HCT116 (cell line): ENCODE measurements at regions not wholly inside any gene's neighbourhood (a gene's known extent, or its start where the extent isn't known, plus 50 kb on each side); places are given as distances from the start of the nearest gene placed in this dataset.

Source experiments
- ATAC-seq: fragments of 200-7000 bp; cut with Tn5 transposase; 2 replicates; pipeline ENCODE4 v1.9.1; 2020; ENCODE audit warnings: mild to moderate bottlenecking, moderate library complexity
- BruUV-seq: library from RNA; stranded (reverse); fragments of 400-500 nt; replicated peaks from 2 replicates; lab custom pipeline; 2021; lab: Mats Ljungman, UMichigan
- CTCF ChIA-PET: fragments of 300-600 bp; sonication (Branson Sonifier 250); formaldehyde crosslinking; loops from one replicate; lab custom pipeline; 2021; ENCODE audit warnings: antibody characterized with exemption; lab: Charles Lee
- POLR2A ChIA-PET: fragments of 300-600, 350-600 bp; sonication (Branson Sonifier 250); formaldehyde crosslinking; loops from one replicate; lab custom pipeline; 2021; ENCODE audit warnings: antibody characterized with exemption; lab: Charles Lee
- RAD21 ChIA-PET, 2 experiments: fragments of 300-600 bp; sonication (Branson Sonifier 250); formaldehyde crosslinking; loops; one replicate each; lab custom pipeline; 2023; ENCODE audit warnings: low total read pairs in 2 of 2; ENCODE audit not compliant: uncharacterized antibody in 2 of 2, unreplicated experiment in 2 of 2, low non-redundant PET in 1 of 2; lab: Charles Lee
- DNase-seq: peaks from one replicate; pipeline ENCODE4 v3.0.0-alpha.2; 2010; ENCODE audit warnings: low read depth, low spot score
- H2AFZ ChIP-seq: fragments of 200-600 bp; shearing (Covaris generic), sonication (generic); 2 replicates; pipeline ENCODE4 v1.6.1; 2017; ENCODE audit warnings: low read depth, mixed run types, mixed read lengths, antibody characterized with exemption, low read length; ENCODE audit not compliant: poor library complexity, severe bottlenecking
- H3K27ac ChIP-seq: 2 replicates; pipeline ENCODE4 v1.5.1; 2012; ENCODE audit warnings: low read depth, low read length
- H3K27me3 ChIP-seq: fragments of 200-600 bp; sonication (generic); 2 replicates; pipeline ENCODE4 v1.6.1; 2016; ENCODE audit warnings: mixed run types, low read length, mixed read lengths; ENCODE audit not compliant: insufficient read depth
- H3K36me3 ChIP-seq, 2 experiments: fragments of 200-500 bp in 1 of 2; fragments of 200-600 bp in 1 of 2; sonication (Bioruptor generic) in 1 of 2; sonication (generic) in 1 of 2; 2 replicates each; pipeline versions ENCODE4 v1.5.1 to v1.6.1; 2014 to 2016; ENCODE audit warnings: low read length in 2 of 2, inconsistent platforms in 1 of 2, mixed read lengths in 1 of 2, mixed run types in 1 of 2; ENCODE audit not compliant: insufficient read depth in 2 of 2, control insufficient read depth in 1 of 2
- H3K4me1 ChIP-seq, 2 experiments: fragments of 200-600 bp in 1 of 2; sonication (generic) in 1 of 2; 2 replicates each; pipeline versions ENCODE4 v1.5.1 to v1.6.1; 2012 to 2017; ENCODE audit warnings: low read length in 2 of 2, inconsistent platforms in 1 of 2, mild to moderate bottlenecking in 1 of 2, mixed read lengths in 1 of 2, mixed run types in 1 of 2, moderate library complexity in 1 of 2; ENCODE audit not compliant: insufficient read depth in 2 of 2, control insufficient read depth in 1 of 2
- H3K4me2 ChIP-seq: fragments of 200-600 bp; sonication (generic); 2 replicates; pipeline ENCODE4 v1.6.1; 2017; ENCODE audit warnings: mixed run types, low read length, mixed read lengths
- H3K4me3 ChIP-seq, 2 experiments: fragments of 200-600 bp in 1 of 2; sonication (generic) in 1 of 2; replicated peaks in 1 of 2; 2 replicates each; pipeline ENCODE4 v1.5.1; 2011 to 2016; ENCODE audit warnings: low read length in 2 of 2, control low read depth in 1 of 2, low read depth in 1 of 2, mild to moderate bottlenecking in 1 of 2, mixed read lengths in 1 of 2, mixed run types in 1 of 2
- H3K79me2 ChIP-seq: fragments of 200-600 bp; sonication (generic); 2 replicates; pipeline ENCODE4 v1.6.1; 2017; ENCODE audit warnings: mild to moderate bottlenecking, mixed run types, low read length, moderate library complexity, mixed read lengths; ENCODE audit not compliant: insufficient read depth
- H3K9ac ChIP-seq: fragments of 200-600 bp; sonication (generic); 2 replicates; pipeline ENCODE4 v1.6.1; 2016; ENCODE audit warnings: low read length, mixed read lengths
- H3K9me2 ChIP-seq: fragments of 200-600 bp; sonication (generic), shearing (Covaris generic); 2 replicates; pipeline ENCODE4 v1.6.1; 2017; ENCODE audit warnings: mixed run types, mild to moderate bottlenecking, moderate library complexity; ENCODE audit not compliant: insufficient read depth
- H3K9me3 ChIP-seq, 2 experiments: fragments of 200-500 bp in 1 of 2; fragments of 200-600 bp in 1 of 2; sonication (Bioruptor generic) in 1 of 2; sonication (generic) in 1 of 2; 2 replicates each; pipeline ENCODE4 v1.6.1; 2014 to 2017; ENCODE audit warnings: low read length in 2 of 2, mixed read lengths in 2 of 2, inconsistent platforms in 1 of 2, low read depth in 1 of 2, mild to moderate bottlenecking in 1 of 2, mixed run types in 1 of 2, moderate library complexity in 1 of 2; ENCODE audit not compliant: control insufficient read depth in 1 of 2, insufficient read depth in 1 of 2
- H4K20me1 ChIP-seq: fragments of 200-600 bp; sonication (generic), shearing (Covaris generic); 2 replicates; pipeline ENCODE4 v1.6.1; 2017; ENCODE audit warnings: mixed run types, mild to moderate bottlenecking, moderate library complexity; ENCODE audit not compliant: insufficient read depth
- EGR1 ChIP-seq: IDR thresholded peaks from 2 replicates; pipeline ENCODE4 v1.6.1; 2012; ENCODE audit warnings: low read depth
- ELF1 ChIP-seq: IDR thresholded peaks from 2 replicates; pipeline ENCODE4 v1.6.1; 2012; ENCODE audit warnings: low read depth, borderline replicate concordance
- EZH2 ChIP-seq: fragments of 200-600 bp; sonication (generic); IDR thresholded peaks from 2 replicates; pipeline ENCODE4 v1.6.1; 2017; ENCODE audit warnings: antibody characterized with exemption, mixed run types
- EZH2phosphoT487 ChIP-seq: fragments of 200-600 bp; IDR thresholded peaks from 2 replicates; pipeline ENCODE4 v1.6.1; 2018; ENCODE audit warnings: antibody characterized with exemption, borderline replicate concordance
- JUND ChIP-seq: IDR thresholded peaks from 2 replicates; pipeline ENCODE4 v1.6.1; 2012
- POLR2AphosphoS5 ChIP-seq: IDR thresholded peaks from 2 replicates; pipeline ENCODE4 v1.6.1; 2011; ENCODE audit warnings: mild to moderate bottlenecking, low read depth, low read length, moderate library complexity
- RAD21 ChIP-seq: IDR thresholded peaks from 2 replicates; pipeline ENCODE4 v1.6.1; 2012; ENCODE audit warnings: low read depth, mild to moderate bottlenecking
- SIN3A ChIP-seq: IDR thresholded peaks from 2 replicates; pipeline ENCODE4 v1.6.1; 2012; ENCODE audit warnings: low read depth
- TCF7L2 ChIP-seq: IDR thresholded peaks from 2 replicates; pipeline ENCODE4 v1.7.0; 2011; ENCODE audit warnings: borderline replicate concordance, inconsistent platforms; ENCODE audit not compliant: insufficient read depth, insufficient read length; ENCODE audit errors: extremely low read depth
- intact Hi-C: fragments of 100-400 bp; cut with micrococcal nuclease; formaldehyde crosslinking; loops from 2 replicates; pipeline ENCODE4 v1.10.0; 2022
- TF ChIP-seq, protein P1 (sequence below), 3 experiments: fragments of 200-600 bp in 1 of 3; sonication (generic) in 1 of 3; IDR thresholded peaks in 2 of 3; conservative IDR thresholded peaks in 1 of 3; 2 replicates each; pipeline ENCODE4 v1.5.1; 2012 to 2017; ENCODE audit warnings: low read depth in 2 of 3, low read length in 2 of 3, antibody characterized with exemption in 1 of 3, borderline replicate concordance in 1 of 3, control low read depth in 1 of 3, mild to moderate bottlenecking in 1 of 3, mixed read lengths in 1 of 3, mixed run types in 1 of 3, moderate library complexity in 1 of 3; ENCODE audit not compliant: insufficient read depth in 1 of 3

DNA sequence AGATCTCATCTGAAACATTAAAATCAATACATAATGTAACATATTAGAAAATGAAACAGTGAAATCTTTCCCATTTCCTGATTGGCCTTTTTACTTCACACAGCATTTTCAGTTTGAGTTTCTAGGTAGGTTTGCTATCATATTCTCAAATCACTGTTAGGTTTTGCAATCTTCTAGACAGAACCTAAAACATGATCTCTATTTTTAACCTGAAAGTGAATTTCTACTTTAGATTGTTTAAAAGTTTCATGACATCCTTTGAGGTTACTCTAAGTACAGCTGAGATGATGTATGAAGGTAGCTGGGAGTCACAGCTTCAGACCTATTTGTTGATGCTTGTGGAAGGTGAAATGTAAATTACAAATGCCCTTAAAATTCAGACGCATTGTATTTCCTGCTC is 118.4 kb upstream of the GPR149 start:
- intact Hi-C loops, result no loop called here
- no peaks in the 10 kb centered on the region for H3K4me1 ChIP-seq
- TF ChIP-seq JUND (no peak), TCF7L2 (no peak), POLR2AphosphoS5 (no peak), EZH2 (no peak), EZH2phosphoT487 (no peak), RAD21 (no peak), EGR1 (no peak), SIN3A (no peak), ELF1 (no peak)
- TF ChIP-seq, protein P1, sequence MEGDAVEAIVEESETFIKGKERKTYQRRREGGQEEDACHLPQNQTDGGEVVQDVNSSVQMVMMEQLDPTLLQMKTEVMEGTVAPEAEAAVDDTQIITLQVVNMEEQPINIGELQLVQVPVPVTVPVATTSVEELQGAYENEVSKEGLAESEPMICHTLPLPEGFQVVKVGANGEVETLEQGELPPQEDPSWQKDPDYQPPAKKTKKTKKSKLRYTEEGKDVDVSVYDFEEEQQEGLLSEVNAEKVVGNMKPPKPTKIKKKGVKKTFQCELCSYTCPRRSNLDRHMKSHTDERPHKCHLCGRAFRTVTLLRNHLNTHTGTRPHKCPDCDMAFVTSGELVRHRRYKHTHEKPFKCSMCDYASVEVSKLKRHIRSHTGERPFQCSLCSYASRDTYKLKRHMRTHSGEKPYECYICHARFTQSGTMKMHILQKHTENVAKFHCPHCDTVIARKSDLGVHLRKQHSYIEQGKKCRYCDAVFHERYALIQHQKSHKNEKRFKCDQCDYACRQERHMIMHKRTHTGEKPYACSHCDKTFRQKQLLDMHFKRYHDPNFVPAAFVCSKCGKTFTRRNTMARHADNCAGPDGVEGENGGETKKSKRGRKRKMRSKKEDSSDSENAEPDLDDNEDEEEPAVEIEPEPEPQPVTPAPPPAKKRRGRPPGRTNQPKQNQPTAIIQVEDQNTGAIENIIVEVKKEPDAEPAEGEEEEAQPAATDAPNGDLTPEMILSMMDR (IDR thresholded peaks at IDR 0.05 in 2 of 3, conservative IDR thresholded peaks at IDR 0.05 in 1 of 3; ENCODE audit: borderline replicate concordance in 1 of 3, insufficient read depth in 1 of 3, low read depth in 2 of 3, low read length in 2 of 3), result no peak
- TF ChIP-seq, all 23 proteins: peak for 0
- DNase-seq (no peak), ATAC-seq (no peak)
- no peak overlapping the region for H3K4me2 ChIP-seq
- BruUV-seq, result no TSS peak
- no peaks in the 10 kb centered on the region for H3K36me3 ChIP-seq
- no peaks in the 10 kb centered on the region for H4K20me1 ChIP-seq
- H3K27ac ChIP-seq, result no peak overlapping the region
- no peak overlapping the region for H3K9ac ChIP-seq
- no peaks in the 10 kb centered on the region for H3K9me3 ChIP-seq
- ChIA-PET POLR2A (no interaction called here), CTCF (no interaction called here), RAD21 (no interaction called here)
- no peaks in the 10 kb centered on the region for H3K79me2 ChIP-seq
- H3K27me3 ChIP-seq, result no peaks in the 10 kb centered on the region
- no peak overlapping the region for H3K4me3 ChIP-seq
- H3K9me2 ChIP-seq, result no peaks in the 10 kb centered on the region
- H2AFZ ChIP-seq, result no peak overlapping the region
